ENCODE measurements at regions not wholly inside any gene's neighbourhood (a gene's known extent, or its start where the extent isn't known, plus 50 kb on each side); places are given as distances from the start of the nearest gene placed in this dataset.

DNA sequence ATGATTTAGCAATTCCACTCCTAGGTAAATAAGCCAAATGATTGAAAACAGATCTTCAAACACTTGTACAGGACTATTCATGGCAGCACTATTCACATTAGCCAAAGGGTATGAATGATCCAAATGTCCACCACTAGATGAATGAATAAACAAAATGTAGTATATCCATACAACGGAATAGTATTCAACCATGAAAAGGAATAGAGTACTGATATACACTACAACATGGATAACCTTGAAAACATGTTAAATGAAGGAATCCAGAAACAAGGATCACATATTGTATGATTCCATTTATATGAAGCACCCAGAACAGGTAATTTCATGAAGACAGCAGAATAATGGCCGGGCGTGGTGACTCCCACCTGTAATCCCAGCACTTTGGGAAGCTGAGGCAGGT, 78.2 kb upstream of the IGF1R start:
- Mint-ChIP-seq H3K27me3 (ENCODE audit: insufficient read depth, unreplicated experiment) (peaks cover 16% of the 10 kb centered on the region), H3K9me3 (ENCODE audit: unreplicated experiment) (no peaks in the 10 kb centered on the region)

GRCh38 chr15:98580572-98580971, 67.8 kb upstream of the IGF1R start:
- Mint-ChIP-seq H3K36me3 (ENCODE audit: insufficient read depth, unreplicated experiment) (no peaks in the 10 kb centered on the region), H3K27ac (ENCODE audit: unreplicated experiment) (no peak overlapping the region), H3K4me3 (ENCODE audit: unreplicated experiment) (no peak overlapping the region), H3K27me3 (ENCODE audit: insufficient read depth, unreplicated experiment) (peaks cover 17% of the 10 kb centered on the region), H3K4me1 (ENCODE audit: low read depth, unreplicated experiment) (no peaks in the 10 kb centered on the region), H3K9me3 (ENCODE audit: unreplicated experiment) (no peaks in the 10 kb centered on the region)
- no peak for DNase-seq
- H3K4me1 ChIP-seq: no peaks in the 10 kb centered on the region
- no peaks in the 10 kb centered on the region for H3K9me3 ChIP-seq
- no peaks in the 10 kb centered on the region; the same call in 1 of the 2 replicates for H3K27me3 ChIP-seq (replicated peaks; ENCODE audit: control insufficient read depth, insufficient read depth, low read length)
- POLR2A ChIA-PET: no interaction called here
- no TSS peak for BruUV-seq (replicated peaks)
- CTCF ChIA-PET: no interaction called here
- H3K36me3 ChIP-seq (ENCODE audit: control insufficient read depth, insufficient read depth, low read length): no peaks in the 10 kb centered on the region
- intact Hi-C loops (cut with micrococcal nuclease; ENCODE audit: unreplicated experiment): no loop called here
- H3K4me3 ChIP-seq (ENCODE audit: low read depth, low read length): no peak overlapping the region
- no peak for TF ChIP-seq CTCF (IDR thresholded peaks at IDR 0.05; ENCODE audit: insufficient read depth in 1 of 2, low read depth in 1 of 2, low read length in 1 of 2, severe bottlenecking in 1 of 2, unreplicated experiment in 1 of 2)

More for the DNA sequence above, 78.2 kb upstream of the IGF1R start:
- POLR2A ChIA-PET: no interaction called here
- intact Hi-C loops (cut with micrococcal nuclease; ENCODE audit: unreplicated experiment): no loop called here
- Histone ChIP-seq H3K27me3 (replicated peaks; ENCODE audit: control insufficient read depth, insufficient read depth, low read length) (no peaks in the 10 kb centered on the region), H3K4me1 (no peaks in the 10 kb centered on the region), H3K36me3 (ENCODE audit: control insufficient read depth, insufficient read depth, low read length) (no peaks in the 10 kb centered on the region), H3K9me3 (no peaks in the 10 kb centered on the region), H3K4me3 (ENCODE audit: low read depth, low read length) (no peak overlapping the region)
- no peaks in the 10 kb centered on the region for H3K4me1 Mint-ChIP-seq (ENCODE audit: low read depth, unreplicated experiment)
- TF ChIP-seq CTCF (IDR thresholded peaks at IDR 0.05; ENCODE audit: insufficient read depth in 1 of 2, low read depth in 1 of 2, low read length in 1 of 2, severe bottlenecking in 1 of 2, unreplicated experiment in 1 of 2): no peak
- BruUV-seq (replicated peaks): no TSS peak
- H3K4me3 Mint-ChIP-seq (ENCODE audit: unreplicated experiment): no peak overlapping the region
- DNase-seq: no peak
- H3K27ac Mint-ChIP-seq (ENCODE audit: unreplicated experiment): no peak overlapping the region
- CTCF ChIA-PET: no interaction called here
- no peaks in the 10 kb centered on the region for H3K36me3 Mint-ChIP-seq (ENCODE audit: insufficient read depth, unreplicated experiment)

GRCh38 chr15:98581715-98582114, 66.6 kb upstream of the IGF1R start:
- H3K9me3 Mint-ChIP-seq (ENCODE audit: unreplicated experiment): no peaks in the 10 kb centered on the region
- ChIA-PET POLR2A (no interaction called here), CTCF (interaction anchor here (0.6 to 1.0 kb wide), 2 partner anchors 66 to 207 kb away, joined by 4 read pairs; no protein-coding TSS in a partner anchor)
- peaks cover 20% of the 10 kb centered on the region for H3K27me3 Mint-ChIP-seq (ENCODE audit: insufficient read depth, unreplicated experiment)
- Histone ChIP-seq H3K9me3 (no peaks in the 10 kb centered on the region), H3K27me3 (replicated peaks; ENCODE audit: control insufficient read depth, insufficient read depth, low read length) (no peaks in the 10 kb centered on the region; the same call in 1 of the 2 replicates), H3K4me3 (ENCODE audit: low read depth, low read length) (no peak overlapping the region), H3K36me3 (ENCODE audit: control insufficient read depth, insufficient read depth, low read length) (no peaks in the 10 kb centered on the region), H3K4me1 (no peaks in the 10 kb centered on the region)
- peak in 1 of 2 experiments; percentile 7 for DNase-seq
- TF ChIP-seq CTCF (IDR thresholded peaks at IDR 0.05; ENCODE audit: insufficient read depth in 1 of 2, low read depth in 1 of 2, low read length in 1 of 2, severe bottlenecking in 1 of 2, unreplicated experiment in 1 of 2): peak; percentile 33 to 49
- H3K4me1 Mint-ChIP-seq (ENCODE audit: low read depth, unreplicated experiment): no peaks in the 10 kb centered on the region
- intact Hi-C loops (cut with micrococcal nuclease; ENCODE audit: unreplicated experiment): loop anchor here (1.0 kb wide), 1 partner anchor 66 kb away; no protein-coding TSS in a partner anchor
- H3K36me3 Mint-ChIP-seq (ENCODE audit: insufficient read depth, unreplicated experiment): no peaks in the 10 kb centered on the region
- no TSS peak for BruUV-seq (replicated peaks)
- H3K4me3 Mint-ChIP-seq (ENCODE audit: unreplicated experiment): no peak overlapping the region
- H3K27ac Mint-ChIP-seq (ENCODE audit: unreplicated experiment): no peak overlapping the region

Data from Caco-2 (cell line).